SW480 (cell line): ENCODE measurements at regions not wholly inside any gene's neighbourhood (a gene's known extent, or its start where the extent isn't known, plus 50 kb on each side); places are given as distances from the start of the nearest gene placed in this dataset.
A peak's percentile ranks its signal among the peaks of the same experiment; 100 is the strongest.

Source experiments
- DNase-seq: peaks from one replicate; pipeline ENCODE4 v3.0.0-alpha.2; 2016; ENCODE audit warnings: low spot score

DNA sequence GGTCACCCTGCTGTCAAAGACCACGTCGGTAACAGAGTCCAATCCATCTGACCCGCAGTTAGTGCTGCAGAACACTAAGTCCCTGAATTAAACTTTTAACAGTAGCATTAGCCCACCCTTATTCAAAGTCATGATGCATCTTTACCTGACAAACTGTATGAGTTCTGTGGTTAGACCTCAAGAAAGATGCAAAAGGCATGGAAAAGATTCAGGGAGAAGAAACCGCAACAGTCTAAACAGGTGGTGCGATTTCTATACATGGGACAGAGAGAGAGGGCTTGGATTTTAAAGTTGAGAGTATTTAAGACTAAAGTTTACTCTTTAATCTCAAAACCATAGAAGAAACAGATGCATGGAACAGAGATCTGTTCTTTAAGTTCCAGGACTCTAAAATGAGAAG, 103.3 kb upstream of the NFE2L3 start:
- no peak for DNase-seq

- no peak for DNase-seq
These were observed 102.9 kb upstream of the NFE2L3 start for GRCh38 chr7:26049081-26049480.

DNA sequence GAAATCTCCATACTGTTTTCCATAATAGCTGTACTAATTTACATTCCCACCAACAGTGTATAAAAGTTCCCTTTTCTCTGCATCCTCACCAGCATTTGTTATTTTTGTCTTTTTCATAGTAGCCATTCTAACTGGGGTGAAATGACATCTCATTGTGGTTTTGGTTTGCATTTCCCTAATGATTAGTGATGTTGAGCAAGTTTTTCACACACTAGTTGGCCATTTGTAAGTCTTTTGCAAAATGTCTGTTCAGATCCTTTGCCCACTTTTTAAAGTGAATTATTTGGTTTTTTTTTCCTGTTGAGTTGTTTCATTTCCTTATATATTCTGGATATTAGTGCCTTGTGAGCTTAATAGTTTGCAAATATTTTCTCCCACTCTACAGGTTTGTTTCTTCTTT, 101.0 kb upstream of the NFE2L3 start:
- DNase-seq = no peak

- peak; percentile 70 for DNase-seq
These were observed 99.3 kb upstream of the NFE2L3 start for GRCh38 chr7:26052706-26053105.

GRCh38 chr7:26054386-26054785, 97.6 kb upstream of the NFE2L3 start:
- no peak for DNase-seq

DNA sequence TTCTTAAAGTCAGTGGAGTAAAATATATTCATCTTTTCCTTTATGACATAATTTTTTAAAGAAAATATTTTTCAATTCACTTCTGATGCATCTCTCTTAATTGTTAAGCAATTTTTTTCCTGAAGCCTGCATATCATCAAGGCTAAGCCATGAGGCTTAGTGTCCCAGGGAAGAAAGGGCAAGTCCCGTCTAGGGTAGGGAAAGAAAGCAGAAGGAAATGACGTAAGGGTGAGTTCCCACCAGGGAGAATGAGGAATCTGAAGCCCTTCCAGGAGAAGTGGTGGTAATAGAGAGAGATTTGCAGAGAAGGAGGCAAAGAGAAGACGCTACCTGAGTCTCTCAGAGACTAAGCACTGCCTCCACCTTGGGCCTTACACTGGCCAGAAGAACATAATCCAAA, 96.8 kb upstream of the NFE2L3 start:
- no peak for DNase-seq

GRCh38 chr7:26060733-26061677, 91.0 kb upstream of the NFE2L3 start:
- no peak for DNase-seq

DNA sequence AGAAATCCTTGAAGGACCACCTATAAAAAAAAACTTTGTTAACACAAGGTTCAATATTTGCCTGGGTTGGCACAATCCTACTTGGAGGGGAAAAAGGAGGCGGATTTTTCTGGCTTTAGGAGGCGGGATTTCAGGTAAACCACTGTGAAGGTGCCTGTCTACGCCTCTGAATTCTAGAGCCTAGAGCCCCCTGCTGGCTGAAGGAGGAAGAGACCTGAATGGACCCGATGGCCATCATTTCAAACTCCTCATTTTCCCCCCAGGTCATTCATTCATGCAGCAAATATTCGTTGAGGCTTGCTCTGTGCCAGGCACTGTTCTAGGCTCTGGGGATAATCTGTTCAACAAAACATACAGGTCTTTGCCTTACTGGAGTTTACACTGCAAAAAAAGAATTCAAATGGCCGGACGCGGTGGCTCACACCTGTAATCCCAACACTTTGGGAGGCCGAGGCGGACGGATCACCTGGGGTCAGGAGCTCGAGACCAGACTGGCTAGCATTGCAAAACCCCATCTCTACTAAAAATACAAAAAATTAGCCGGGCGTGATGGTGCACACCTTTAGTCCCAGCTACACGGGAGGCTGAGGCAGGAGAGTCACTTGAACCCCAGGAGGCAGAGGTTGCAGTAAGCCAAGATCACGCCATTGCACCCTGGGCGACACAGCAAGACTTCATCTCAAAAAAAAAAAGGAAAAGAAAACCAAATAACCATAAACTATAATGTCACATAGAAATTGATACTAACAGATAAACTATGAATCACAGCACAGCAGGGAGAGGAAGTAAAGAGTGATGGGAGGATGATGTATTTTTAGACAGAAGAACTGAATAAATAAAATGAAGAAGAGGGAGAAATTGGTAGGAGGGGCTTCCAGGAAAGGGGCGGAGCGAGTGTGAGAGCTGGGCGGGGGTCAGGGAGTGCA, 90.1 kb upstream of the NFE2L3 start:
- DNase-seq = peak; percentile 87

DNA sequence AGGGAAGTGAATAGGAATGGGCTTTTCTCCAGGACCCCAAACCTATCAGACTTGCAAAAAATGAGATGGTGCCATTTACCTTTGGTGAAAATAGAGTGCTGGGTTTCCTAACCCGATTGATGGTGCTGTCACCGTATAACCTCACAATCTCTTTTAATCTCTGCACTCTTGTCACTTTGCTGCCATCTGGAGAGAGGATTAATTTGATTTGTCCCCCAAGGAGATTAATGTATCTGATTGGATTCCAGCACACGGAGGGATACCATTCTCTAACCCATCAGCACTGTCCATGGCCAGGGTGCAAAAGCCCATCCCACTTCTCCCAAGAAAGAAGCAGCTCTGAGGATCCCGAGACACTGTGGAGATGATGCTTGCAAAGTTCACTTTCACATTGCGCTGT, 86.3 kb upstream of the NFE2L3 start:
- no peak for DNase-seq

DNA sequence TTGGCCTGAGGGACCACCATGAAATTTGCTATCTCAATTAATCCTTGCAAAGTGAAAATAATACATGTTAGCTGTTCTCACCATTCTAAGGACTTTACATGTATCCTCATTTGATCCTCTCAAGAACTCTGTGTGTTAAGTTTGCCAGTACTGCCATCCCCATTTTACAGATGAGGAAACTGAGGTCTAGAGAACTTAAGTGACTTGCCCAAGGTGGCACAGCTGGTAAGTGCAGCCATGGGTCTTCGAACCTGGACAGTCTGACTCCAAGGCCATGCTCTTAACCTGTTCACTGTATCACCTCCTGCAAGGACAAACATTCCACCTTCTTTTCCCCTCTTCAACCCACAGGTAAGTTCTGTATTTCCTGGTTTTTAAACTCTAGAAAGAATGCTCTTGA, 85.3 kb upstream of the NFE2L3 start:
- DNase-seq = no peak

GRCh38 chr7:26070290-26070689, 81.7 kb upstream of the NFE2L3 start:
- DNase-seq = no peak

DNA sequence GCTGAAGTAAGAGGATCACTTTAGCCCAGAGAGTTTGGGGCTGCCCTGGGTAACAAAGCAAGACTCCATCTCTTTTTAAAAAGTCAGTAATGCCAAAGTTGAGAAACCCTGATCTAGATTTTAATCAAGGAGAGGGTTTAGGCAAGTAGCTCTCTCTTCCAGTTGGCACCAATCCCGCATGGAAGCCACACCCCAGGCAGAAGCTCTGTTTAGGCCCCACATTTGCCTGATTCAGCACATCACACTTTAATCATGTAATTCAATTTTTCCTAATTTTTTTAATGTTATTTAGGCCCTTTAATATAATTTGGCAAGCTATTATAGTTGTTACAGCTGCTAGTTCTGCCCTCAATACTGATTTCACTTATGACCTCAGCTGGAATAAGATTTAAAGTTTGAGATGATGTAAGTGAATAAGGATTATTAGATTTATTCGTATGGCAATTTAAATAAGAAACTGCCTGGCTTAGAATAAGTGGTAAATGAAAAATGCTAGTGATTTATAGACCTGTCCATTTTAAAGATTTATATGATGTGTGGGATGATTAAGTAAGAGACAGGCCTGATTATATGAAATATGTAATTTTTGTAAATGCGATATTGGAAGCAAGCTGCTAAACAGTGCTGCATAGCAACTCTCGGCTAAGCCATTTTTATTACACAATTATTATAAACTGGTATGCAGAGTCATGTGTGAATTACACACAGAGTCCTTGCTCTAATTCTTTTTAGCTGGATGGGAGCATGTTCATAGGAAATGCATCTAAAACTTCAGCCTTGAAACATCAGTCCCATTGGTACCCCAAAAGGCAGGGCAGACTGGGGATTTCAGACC, 80.2 kb upstream of the NFE2L3 start:
- DNase-seq = no peak

- no peak for DNase-seq
These were observed 79.0 kb upstream of the NFE2L3 start for GRCh38 chr7:26073041-26073440.

DNA sequence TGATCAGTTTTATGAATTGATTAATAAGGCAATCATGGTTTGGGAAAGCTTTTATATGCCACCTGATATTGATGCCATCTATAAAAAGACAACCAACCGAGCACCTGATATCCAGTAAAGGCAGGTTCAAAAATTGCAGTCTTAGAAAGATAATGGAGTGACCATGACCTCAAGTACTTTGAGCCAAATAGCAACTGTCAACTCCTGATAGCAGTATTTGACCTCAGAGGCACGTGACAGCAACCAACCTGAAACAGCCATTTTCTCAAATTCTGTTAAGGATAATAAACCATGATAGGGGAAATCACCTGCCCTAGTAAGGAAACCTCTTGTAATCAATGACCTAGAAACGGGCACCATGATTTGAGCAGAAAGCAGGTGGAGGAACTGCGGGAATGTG, 77.1 kb upstream of the NFE2L3 start:
- DNase-seq = no peak

GRCh38 chr7:26076691-26077090, 75.3 kb upstream of the NFE2L3 start:
- DNase-seq = no peak

- DNase-seq = peak; percentile 88
These were observed 73.3 kb upstream of the NFE2L3 start for GRCh38 chr7:26078437-26079336.

GRCh38 chr7:26081638-26082037, 70.4 kb upstream of the NFE2L3 start:
- DNase-seq = peak; percentile 37

DNA sequence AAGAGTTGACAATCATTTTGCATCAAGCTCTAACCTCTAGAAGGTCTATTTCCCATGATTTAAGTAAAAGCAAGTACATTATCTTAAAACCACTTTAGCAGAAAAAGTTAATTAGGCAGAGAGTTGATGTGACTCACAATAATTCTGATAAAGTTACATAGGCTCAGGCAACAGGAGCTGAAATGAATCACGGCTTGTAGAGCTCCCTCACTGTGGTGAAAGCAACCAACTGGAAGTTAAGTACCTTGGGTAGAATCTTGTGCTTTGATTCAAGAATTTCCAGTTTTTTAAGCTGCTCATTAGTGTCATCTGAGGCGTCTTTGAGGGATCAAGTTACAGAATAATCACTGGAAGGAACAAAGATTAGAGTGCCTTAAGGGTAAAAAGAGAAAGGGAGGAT, 68.9 kb upstream of the NFE2L3 start:
- DNase-seq = no peak

DNA sequence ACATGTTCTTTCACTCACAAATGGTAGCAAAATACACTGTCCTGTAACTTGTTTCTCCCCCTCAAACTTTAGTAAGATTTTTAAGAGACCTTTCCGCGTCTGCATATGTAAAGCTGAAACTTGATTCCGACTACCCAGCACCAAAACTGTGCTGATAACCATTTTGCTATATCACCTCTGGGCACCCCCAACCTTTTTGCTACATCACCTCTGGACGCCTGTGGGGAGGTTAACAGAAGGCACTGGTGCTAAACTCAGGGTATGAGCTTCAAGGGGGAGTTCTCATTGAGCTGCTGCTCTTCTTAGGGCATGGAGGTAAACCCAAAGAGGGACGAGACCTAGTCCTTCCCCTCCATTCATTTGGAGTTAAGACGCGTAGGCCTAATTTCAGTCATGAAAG, 67.6 kb upstream of the NFE2L3 start:
- DNase-seq = no peak

DNA sequence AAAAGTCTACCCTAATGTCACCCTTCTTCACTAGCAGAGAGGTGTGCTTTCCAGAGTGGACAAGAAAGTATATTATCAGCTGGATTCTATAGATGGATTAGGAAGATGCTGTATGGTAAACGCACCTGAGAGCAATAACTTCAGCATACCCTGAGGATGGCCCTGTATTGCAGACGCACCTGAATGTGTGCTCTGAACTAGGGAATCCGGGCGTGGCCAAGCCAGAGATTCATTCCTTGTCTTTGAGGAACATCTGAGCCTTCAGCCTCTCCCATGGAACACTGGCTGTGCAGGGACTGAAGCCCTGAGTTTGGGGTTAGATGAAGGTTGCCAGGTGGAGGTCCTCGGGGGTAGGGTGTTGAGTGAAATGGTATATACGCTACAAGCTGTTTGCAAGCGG, 66.2 kb upstream of the NFE2L3 start:
- DNase-seq = no peak
